ENCODE measurements at regions not wholly inside any gene's neighbourhood (a gene's known extent, or its start where the extent isn't known, plus 50 kb on each side); places are given as distances from the start of the nearest gene placed in this dataset.
"Not testable (repeated sequence)": the region's sequence is repeated elsewhere in the genome, so short reads cannot be mapped to it uniquely, and the experiment has no call there.

DNA sequence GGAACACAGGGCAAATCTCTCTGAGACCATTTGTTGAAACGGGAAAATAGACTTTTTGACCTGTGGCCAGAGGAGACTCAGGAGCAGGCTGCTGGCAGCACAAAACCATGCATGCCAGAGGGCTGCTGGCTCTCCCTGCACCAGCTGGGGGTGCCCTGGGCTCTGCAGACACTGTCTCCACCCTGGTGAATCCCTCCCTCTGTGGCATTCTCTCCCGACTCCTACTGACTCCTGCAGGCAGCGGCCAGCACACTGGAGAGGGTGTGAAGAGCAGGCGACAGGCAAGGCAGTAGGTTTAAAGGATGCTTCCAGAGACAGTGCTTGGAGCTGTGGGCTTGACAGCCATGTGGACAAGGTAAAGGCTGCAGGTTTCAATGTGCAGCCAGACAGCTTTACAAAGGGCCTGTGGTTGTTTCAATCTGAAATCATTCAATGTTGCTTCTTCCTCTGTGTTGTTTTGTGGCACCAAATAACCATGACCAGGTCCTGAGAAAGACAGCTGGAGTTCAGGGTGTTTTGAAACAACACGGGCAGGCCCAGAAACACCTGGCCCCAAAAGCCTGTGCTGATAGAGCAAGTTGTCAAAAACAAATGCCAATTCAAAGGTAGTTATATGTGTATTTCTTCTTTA, 431.0 kb upstream of the ATP10A start:
- no peak overlapping the region for H3K4me3 Mint-ChIP-seq
- no peaks in the 10 kb centered on the region for H3K36me3 Mint-ChIP-seq (ENCODE audit: low read depth)
- DNase-seq (no peak), ATAC-seq (no peak)
- no peaks in the 10 kb centered on the region for H3K4me1 Mint-ChIP-seq
- H3K27ac Mint-ChIP-seq, result no peak overlapping the region
- H3K27me3 Mint-ChIP-seq, result no peaks in the 10 kb centered on the region
- H3K9me3 ChIP-seq (ENCODE audit: control insufficient read depth, low read length, poor library complexity, severe bottlenecking), result no peaks in the 10 kb centered on the region

DNA sequence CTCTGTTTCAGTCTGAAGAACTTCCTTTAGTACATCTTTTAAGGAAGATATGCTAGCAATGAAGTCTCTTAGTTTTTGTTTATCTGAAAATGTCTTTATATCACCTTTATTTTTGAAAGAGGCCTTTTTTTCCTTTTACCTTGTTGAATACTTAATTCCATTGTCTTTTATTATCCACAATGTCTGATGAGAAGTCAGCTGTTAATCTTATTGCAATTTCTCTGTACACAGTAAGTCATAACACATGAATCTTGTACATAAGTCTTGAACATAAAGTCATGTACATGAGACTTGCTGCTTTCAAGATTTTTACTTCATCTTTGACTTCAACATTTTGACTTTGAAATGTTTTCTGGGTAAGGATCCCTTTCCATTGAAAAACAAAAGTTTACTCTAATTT, 424.3 kb upstream of the ATP10A start:
- Mint-ChIP-seq H3K4me1 (no peaks in the 10 kb centered on the region), H3K36me3 (ENCODE audit: low read depth) (no peaks in the 10 kb centered on the region), H3K4me3 (no peak overlapping the region), H3K27ac (no peak overlapping the region), H3K27me3 (no peaks in the 10 kb centered on the region)
- H3K9me3 ChIP-seq (ENCODE audit: control insufficient read depth, low read length, poor library complexity, severe bottlenecking), result no peaks in the 10 kb centered on the region
- no peak for ATAC-seq
- no peak for DNase-seq

DNA sequence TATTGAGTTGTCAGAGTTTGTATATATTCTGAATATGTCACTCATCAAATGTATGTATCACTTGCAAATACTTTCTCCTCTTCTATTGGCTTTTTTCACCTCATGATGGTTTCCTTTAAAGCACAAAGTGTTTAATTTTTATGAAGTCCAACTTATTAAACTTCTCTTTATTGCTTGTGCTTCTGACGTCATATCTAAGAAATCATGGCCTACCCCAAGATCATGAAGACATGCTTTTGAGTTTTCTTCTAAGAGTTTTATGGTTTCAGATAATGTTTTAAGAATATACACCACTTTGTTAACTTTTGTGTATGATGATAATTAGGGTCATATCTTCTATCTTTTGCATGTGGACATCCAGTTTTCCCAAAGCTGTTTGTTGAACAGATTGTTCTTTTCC, 417.2 kb upstream of the ATP10A start:
- Mint-ChIP-seq H3K4me3 (no peak overlapping the region), H3K27ac (no peak overlapping the region), H3K4me1 (no peaks in the 10 kb centered on the region), H3K36me3 (ENCODE audit: low read depth) (no peaks in the 10 kb centered on the region), H3K27me3 (no peaks in the 10 kb centered on the region)
- DNase-seq (no peak), ATAC-seq (no peak)
- H3K9me3 ChIP-seq (ENCODE audit: control insufficient read depth, low read length, poor library complexity, severe bottlenecking), result no peaks in the 10 kb centered on the region

DNA sequence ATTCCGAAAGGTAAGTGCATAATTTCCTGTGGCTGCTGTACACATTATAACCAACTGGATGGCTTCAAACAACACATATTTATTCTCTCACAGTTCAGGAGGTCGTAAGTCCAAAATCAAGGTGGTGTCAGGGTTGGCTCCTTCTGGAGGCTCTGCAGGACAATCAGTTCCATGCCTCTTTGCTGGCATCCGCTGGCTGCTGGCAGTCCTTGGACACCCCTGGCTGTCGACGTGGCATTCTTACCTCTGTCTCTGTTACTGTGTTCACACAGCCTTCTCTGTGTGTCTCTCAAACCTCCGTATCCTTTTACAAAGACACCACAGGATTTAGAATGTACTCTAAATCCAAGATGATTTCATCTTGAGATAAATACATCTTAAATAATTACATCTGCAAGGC, 398.8 kb upstream of the ATP10A start:
- no peak for ATAC-seq

GRCh38 chr15:26261413-26261812, 398.3 kb upstream of the ATP10A start:
- Mint-ChIP-seq H3K36me3 (ENCODE audit: low read depth) (no peaks in the 10 kb centered on the region), H3K4me3 (no peak overlapping the region), H3K4me1 (no peaks in the 10 kb centered on the region), H3K27ac (no peak overlapping the region), H3K27me3 (peaks cover 28% of the 10 kb centered on the region)
- DNase-seq (no peak), ATAC-seq (no peak)
- no peaks in the 10 kb centered on the region for H3K9me3 ChIP-seq (ENCODE audit: control insufficient read depth, low read length, poor library complexity, severe bottlenecking)

More for the DNA sequence above, 398.8 kb upstream of the ATP10A start:
- no peak overlapping the region for H3K27ac Mint-ChIP-seq
- H3K9me3 ChIP-seq (ENCODE audit: control insufficient read depth, low read length, poor library complexity, severe bottlenecking), result no peaks in the 10 kb centered on the region
- no peaks in the 10 kb centered on the region for H3K36me3 Mint-ChIP-seq (ENCODE audit: low read depth)
- H3K4me1 Mint-ChIP-seq, result no peaks in the 10 kb centered on the region
- peaks cover 28% of the 10 kb centered on the region for H3K27me3 Mint-ChIP-seq
- H3K4me3 Mint-ChIP-seq, result no peak overlapping the region
- DNase-seq, result no peak

GRCh38 chr15:26260517-26261133, 397.5 kb upstream of the ATP10A start:
- Mint-ChIP-seq H3K27me3 (peaks cover 28% of the 10 kb centered on the region), H3K27ac (no peak overlapping the region), H3K36me3 (ENCODE audit: low read depth) (no peaks in the 10 kb centered on the region), H3K4me1 (no peaks in the 10 kb centered on the region), H3K4me3 (no peak overlapping the region)
- DNase-seq (no peak), ATAC-seq (no peak)
- no peaks in the 10 kb centered on the region for H3K9me3 ChIP-seq (ENCODE audit: control insufficient read depth, low read length, poor library complexity, severe bottlenecking)

GRCh38 chr15:26259581-26259980, 396.5 kb upstream of the ATP10A start:
- ATAC-seq, result no peak
- no peak overlapping the region for H3K27ac Mint-ChIP-seq

DNA sequence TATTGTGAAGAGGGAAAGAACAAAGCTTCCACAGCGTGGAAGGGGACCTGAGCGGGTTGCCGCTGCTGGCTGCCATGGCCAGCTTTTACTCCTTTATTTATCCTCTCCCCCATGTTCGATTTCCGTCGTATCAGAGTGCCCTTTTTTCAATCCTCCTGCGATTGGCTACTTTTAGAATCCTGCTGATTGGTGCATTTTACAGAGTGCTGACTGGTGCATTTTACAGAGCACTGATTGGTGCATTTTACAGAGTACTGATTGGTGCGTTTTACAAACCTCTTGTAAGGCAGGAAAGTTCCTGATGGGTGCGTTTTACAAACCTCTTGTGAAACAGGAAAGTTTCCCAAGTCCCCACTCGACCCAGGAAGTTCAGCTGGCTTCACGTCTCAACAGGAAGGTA, 381.7 kb upstream of the ATP10A start:
- H3K27ac Mint-ChIP-seq; H3K9me3 ChIP-seq (ENCODE audit: control insufficient read depth, low read length, poor library complexity, severe bottlenecking); DNase-seq; H3K36me3 Mint-ChIP-seq (ENCODE audit: low read depth); ATAC-seq; H3K4me3 Mint-ChIP-seq; H3K4me1 Mint-ChIP-seq; H3K27me3 Mint-ChIP-seq: not testable (repeated sequence)

More at GRCh38 chr15:26259581-26259980, 396.5 kb upstream of the ATP10A start:
- H3K36me3 Mint-ChIP-seq (ENCODE audit: low read depth), result no peaks in the 10 kb centered on the region
- H3K4me3 Mint-ChIP-seq, result no peak overlapping the region
- no peak for DNase-seq
- no peaks in the 10 kb centered on the region for H3K4me1 Mint-ChIP-seq
- H3K27me3 Mint-ChIP-seq, result peaks cover 28% of the 10 kb centered on the region
- H3K9me3 ChIP-seq (ENCODE audit: control insufficient read depth, low read length, poor library complexity, severe bottlenecking), result no peaks in the 10 kb centered on the region

- ATAC-seq (no peak), DNase-seq (no peak)
- Mint-ChIP-seq H3K36me3 (ENCODE audit: low read depth) (no peaks in the 10 kb centered on the region), H3K4me1 (no peaks in the 10 kb centered on the region), H3K27me3 (no peaks in the 10 kb centered on the region), H3K27ac (no peak overlapping the region), H3K4me3 (no peak overlapping the region)
- H3K9me3 ChIP-seq (ENCODE audit: control insufficient read depth, low read length, poor library complexity, severe bottlenecking), result no peaks in the 10 kb centered on the region
Measured at GRCh38 chr15:26243382-26243781, 380.3 kb upstream of the ATP10A start.

GRCh38 chr15:26242565-26243071, 379.5 kb upstream of the ATP10A start:
- no peak for ATAC-seq

DNA sequence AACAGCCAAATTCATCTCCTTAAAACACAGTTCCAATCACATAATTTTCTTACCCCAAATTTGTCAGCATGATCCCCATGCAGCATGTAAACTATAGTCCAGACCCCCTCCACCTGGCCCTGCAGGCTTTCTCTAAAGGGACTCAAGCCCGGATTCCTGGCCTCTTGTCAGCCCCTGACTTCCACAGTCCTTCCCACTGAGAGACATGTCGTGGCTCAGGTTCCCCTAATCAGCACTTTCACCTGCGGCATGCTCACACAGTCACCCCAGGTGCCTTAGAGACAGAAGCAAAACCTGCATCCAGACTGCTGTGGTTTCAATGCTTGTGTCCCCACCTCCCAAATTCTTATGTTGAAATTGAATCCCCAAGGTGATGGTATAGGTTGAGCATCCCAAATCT, 372.7 kb upstream of the ATP10A start:
- Mint-ChIP-seq H3K36me3 (ENCODE audit: low read depth) (no peaks in the 10 kb centered on the region), H3K4me1 (no peaks in the 10 kb centered on the region), H3K27ac (no peak overlapping the region), H3K27me3 (peaks cover 15% of the 10 kb centered on the region), H3K4me3 (no peak overlapping the region)
- DNase-seq (no peak), ATAC-seq (no peak)
- no peaks in the 10 kb centered on the region for H3K9me3 ChIP-seq (ENCODE audit: control insufficient read depth, low read length, poor library complexity, severe bottlenecking)

More at GRCh38 chr15:26242565-26243071, 379.5 kb upstream of the ATP10A start:
- no peaks in the 10 kb centered on the region for H3K4me1 Mint-ChIP-seq
- H3K36me3 Mint-ChIP-seq (ENCODE audit: low read depth), result no peaks in the 10 kb centered on the region
- no peak for DNase-seq
- H3K27ac Mint-ChIP-seq, result no peak overlapping the region
- no peaks in the 10 kb centered on the region for H3K9me3 ChIP-seq (ENCODE audit: control insufficient read depth, low read length, poor library complexity, severe bottlenecking)
- H3K27me3 Mint-ChIP-seq, result no peaks in the 10 kb centered on the region
- no peak overlapping the region for H3K4me3 Mint-ChIP-seq

DNA sequence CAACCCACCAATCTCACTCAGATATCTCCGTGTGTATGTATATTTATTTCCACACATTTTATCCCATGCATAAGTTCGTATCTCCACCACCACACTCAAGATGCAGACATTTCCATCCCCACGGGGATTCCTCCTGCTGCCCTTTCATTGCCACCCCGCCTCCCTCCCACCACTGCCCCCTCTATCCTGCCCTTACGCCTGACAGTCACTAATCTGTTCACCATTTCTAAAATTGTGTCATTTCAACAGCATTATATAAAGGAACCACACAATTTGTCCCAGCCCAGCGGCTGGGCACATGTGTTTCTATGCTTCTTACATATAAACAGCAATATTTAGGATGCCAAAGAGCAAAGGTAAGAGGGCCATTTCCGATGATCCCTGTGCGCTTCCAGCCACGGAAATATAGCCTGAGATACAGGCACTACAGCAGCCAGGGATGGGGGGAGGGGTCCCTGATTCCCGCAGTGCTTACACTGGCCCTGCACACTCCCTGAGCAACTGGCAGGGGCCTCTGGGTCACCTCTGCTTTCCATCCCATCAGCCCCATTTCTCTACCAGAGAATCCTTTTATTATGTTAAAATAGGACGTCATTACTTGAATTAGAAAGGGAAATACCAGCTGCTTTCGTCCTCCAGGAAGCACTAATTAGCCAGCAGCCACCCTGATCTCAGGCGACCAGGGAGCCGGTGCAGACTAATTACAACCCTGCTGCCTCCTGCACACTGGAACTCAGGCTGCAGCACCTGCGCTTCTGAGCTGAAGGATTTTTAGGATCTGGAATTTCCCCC, 372.0 kb upstream of the ATP10A start:
- ATAC-seq, result no peak
- Mint-ChIP-seq H3K27me3 (peaks cover 15% of the 10 kb centered on the region), H3K4me1 (no peaks in the 10 kb centered on the region), H3K36me3 (ENCODE audit: low read depth) (no peaks in the 10 kb centered on the region), H3K27ac (no peak overlapping the region), H3K4me3 (no peak overlapping the region)
- DNase-seq, result no peak
- H3K9me3 ChIP-seq (ENCODE audit: control insufficient read depth, low read length, poor library complexity, severe bottlenecking), result no peaks in the 10 kb centered on the region

DNA sequence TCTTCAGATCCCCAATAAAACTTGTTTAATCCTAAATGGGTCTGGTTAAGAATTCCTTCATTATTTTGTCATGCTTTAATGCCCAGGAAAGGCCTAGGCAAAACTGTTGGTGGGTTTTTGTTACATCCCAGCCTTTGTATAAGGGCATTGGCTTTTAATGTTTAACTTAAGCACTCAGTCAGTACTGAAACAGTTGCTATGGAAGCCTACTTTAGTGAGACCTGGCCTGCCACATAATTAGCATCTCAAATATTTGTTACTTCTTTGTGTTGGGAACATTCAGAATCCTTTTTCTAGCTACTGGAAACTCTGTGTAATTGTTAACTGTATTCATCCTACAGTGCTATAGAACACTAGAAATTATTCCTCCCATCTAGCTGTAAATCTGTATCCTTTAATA, 369.6 kb upstream of the ATP10A start:
- H3K9me3 ChIP-seq (ENCODE audit: control insufficient read depth, low read length, poor library complexity, severe bottlenecking), result no peaks in the 10 kb centered on the region
- ATAC-seq (no peak), DNase-seq (no peak)
- H3K4me3 Mint-ChIP-seq, result no peak overlapping the region
- H3K4me1 Mint-ChIP-seq, result no peaks in the 10 kb centered on the region
- H3K27me3 Mint-ChIP-seq, result peaks cover 15% of the 10 kb centered on the region
- H3K36me3 Mint-ChIP-seq (ENCODE audit: low read depth), result no peaks in the 10 kb centered on the region
- H3K27ac Mint-ChIP-seq, result no peak overlapping the region

All from T-helper 17 cell (primary cell).